Left forelimb (tissue), 1 donor: ENCODE measurements at regions not wholly inside any gene's neighbourhood (a gene's known extent, or its start where the extent isn't known, plus 50 kb on each side); places are given as distances from the start of the nearest gene placed in this dataset.

Source experiments
- DNase-seq: peaks from one replicate; pipeline ENCODE4 v3.0.0-alpha.2; 2018; ENCODE audit warnings: low spot score

DNA sequence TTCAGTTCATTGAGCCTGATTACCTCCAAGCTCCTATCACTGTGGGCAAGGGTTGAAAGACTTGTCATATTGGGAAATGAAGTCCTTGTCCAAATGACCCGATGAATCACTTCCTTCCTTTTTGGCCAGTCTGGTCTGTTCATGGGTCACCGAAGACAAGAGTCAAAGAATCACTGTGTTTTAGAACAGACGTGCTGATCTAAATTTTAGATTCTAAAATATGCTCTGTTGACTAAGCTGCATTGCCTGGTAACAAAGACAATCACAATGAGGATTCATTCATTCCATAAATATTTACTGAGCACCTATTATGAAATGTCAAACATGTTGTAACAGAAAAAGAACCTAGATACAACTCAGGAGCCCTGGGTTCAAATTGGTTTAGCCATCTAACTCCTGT is 99.4 kb upstream of the RND3 start:
- DNase-seq = no peak

DNA sequence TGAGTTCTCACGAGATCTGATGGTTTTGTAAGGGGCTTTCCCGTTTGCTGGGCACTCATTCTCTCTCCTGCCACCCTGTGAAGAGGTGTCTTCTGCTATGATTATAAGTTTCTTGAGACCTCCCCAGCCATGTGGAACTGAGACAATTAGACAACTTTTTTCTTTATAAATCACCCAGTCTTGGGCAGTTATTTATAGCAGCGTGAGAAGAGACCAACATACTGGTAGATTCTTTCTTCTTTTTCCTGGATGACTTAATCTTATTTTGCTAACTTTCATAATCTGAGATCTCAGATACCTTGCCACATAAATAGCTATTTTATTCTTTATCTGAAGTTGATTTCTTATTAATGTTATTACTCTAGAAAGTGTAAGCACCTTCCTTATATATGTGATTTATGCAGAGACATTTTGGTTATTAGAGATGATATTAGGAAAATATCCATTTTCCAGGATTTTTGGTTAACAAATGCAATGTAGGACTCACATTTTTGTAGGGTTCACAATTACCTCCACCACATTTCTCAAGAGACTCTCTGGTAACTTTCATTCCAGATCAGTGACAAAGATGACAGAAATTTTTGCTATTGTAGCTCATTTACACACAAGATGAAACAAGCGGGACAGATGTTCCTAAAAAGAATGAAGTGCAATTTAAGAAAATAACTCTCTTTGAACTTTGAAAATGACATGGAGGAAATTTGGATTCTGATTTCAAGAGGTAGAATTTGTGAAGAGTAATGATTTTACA is 97.9 kb upstream of the RND3 start:
- DNase-seq = no peak

DNA sequence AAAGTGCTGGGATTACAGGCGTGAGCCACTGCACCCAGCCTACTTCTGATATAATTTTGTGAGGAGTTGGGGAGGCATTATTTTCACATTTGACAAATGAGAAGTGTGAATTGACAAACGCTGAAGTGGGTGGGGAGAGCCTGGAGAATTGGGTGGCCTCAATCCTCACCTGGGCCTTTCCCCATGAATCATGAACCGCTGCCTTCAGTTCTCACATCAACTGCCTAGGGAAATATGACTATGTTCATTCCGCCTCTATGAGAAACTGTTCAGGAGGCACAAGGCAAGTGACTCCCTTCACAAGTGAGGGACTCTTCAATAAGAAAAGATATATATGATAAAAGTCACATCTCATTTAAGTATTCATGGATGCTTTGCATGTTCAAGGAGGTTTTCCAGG is 96.6 kb upstream of the RND3 start:
- no peak for DNase-seq

DNA sequence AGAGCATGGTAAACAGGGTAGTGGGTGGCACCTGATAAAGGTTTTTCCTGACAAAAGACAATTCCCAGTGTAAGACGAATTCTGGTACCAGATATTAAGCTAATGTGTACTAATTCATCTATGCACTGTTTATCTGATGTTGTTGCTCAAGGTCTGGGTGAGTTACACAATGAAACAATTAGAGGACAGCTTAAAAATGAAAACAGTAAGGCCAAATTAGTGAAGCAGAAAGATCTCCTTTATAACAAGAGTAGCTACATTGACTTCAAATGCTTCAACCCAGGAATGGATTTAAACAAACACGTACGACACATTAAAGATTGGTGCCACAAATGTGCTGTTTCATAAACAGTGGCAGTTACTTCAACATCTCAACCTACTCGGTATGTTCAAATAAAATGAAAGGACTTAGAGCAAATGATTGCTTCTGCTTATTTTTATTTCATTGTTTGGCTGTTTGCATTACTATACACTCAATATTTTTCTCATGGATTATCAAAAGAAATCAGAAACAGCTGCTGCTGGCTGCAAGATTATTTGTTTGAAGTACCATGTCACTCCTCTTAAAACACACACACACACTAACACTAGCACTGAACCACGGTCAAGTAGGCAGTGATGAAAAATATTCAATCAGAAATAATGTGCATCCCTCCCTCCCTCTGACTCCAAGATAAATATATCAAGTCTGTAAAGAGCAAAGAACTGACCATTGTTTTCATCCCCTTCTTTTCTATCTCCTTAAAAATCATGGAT is 94.4 kb upstream of the RND3 start:
- no peak for DNase-seq

DNA sequence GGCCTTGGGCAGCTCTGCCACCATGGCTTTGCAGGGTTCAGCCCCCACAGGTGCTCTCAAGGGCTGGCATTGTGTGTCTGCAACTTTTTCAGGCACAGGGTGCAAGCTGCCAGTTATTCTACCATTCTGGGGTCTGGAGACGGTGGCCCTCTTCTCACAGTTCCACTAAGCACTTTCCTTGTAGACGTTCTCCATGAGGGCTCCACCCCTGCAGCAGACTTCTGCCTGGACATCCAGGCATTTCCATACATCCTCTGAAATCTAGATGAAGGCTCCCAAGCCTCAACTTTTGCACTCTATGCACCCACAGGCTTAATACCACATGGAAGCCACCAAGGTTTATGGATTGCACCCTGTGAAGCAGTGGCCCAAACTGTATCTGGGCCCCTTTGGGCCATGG is 91.0 kb upstream of the RND3 start:
- DNase-seq = no peak

DNA sequence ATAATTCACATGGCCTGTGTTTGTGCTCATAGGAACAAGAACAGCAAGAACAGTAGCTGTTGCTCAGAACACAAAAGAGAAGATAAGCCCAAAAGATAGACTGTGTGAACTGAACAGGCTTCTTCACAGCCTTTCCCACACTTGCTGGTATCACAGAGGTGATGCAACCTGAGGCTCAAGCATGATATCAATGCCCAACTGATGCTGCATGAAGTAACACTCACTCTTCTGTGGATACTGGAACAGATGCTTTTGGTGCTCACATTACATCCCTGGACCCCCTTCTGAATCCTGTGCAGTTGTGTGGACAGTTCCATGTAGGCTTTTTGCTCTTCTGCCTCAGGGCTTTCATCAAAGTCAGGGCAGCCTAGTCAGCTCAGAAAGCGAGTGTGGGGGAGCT is 88.4 kb upstream of the RND3 start:
- DNase-seq = no peak

DNA sequence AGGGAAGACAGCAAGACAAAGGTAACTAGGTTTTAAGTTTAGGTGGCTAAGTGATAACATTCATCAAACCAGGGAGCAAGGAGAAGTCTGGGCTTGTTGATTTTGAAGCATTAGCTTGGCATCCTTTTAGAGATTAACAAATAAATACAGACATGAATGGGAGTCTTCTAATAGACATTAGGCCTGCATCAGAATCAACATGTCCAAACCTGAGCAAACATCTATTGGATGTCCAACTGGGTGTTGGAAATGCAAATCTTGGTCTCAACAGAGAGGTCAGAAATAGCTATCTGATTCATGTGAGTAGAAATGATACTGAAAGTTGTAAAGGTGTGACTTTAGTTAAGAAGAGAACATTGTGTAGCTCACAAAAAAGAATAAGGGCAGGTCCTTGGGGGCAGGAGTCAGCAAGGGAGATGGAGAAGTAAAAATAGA is 85.5 kb upstream of the RND3 start:
- no peak for DNase-seq

DNA sequence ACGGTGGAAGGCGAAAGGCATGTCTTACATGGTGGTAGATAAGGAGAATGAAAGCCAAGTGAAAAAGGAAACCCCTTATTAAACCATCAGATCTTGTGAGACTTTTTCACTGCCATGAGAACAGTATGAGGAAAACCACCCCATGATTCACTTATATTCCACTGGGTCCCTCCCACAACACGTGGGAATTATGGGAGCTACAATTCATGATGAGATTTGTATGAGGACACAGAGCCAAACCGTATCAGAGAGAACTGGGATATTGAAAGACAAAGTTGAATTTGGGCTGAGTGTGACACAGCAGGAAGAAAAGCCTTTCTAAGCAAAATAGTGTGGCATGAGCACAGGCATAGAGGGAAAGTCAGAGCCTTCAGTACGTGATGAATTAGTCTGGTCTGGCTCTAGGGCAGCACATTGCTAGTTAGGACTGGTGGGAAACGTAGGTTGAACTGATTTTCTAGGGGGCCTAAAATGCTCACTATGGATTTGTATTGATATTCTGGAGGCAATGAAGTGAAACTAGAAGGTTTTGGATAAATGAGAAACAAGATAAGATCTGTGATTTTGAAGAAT is 84.8 kb upstream of the RND3 start:
- DNase-seq = no peak

DNA sequence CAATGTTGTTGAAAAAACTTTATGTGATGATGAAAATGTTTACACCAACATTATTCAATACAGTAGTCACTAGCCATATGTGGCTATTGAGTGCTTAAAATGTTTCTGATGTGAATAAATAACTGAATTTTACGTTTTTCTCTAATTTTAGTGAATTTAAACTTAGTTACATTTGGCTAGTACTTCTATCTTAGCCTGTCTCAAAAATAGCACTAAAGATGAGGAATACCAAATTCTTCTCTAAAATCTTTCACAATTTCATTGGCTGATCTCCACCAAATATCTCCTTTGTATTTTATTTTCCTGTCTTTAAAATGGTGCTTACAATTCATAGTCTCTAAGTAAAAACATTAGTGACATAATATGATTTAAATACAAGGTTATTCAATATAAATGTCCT is 83.7 kb upstream of the RND3 start:
- DNase-seq = no peak

DNA sequence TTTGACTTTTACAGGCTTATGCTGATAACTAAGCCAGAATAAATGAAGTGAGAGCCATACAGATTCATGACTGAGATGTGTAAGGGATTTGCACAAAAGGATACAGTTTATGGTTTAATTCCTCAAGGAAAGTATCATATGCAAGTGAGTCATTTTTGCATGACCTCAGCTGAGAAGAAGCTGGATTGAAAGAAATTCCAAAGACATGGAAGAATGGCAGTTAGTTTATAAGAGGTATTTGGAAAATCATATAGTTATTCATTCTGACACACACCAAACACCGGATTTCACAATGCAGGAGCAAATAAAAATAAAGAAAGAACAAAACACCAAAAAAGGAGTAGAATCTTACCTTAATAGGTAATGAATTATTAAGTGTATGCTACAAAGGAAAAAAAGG is 83.2 kb upstream of the RND3 start:
- DNase-seq = no peak

DNA sequence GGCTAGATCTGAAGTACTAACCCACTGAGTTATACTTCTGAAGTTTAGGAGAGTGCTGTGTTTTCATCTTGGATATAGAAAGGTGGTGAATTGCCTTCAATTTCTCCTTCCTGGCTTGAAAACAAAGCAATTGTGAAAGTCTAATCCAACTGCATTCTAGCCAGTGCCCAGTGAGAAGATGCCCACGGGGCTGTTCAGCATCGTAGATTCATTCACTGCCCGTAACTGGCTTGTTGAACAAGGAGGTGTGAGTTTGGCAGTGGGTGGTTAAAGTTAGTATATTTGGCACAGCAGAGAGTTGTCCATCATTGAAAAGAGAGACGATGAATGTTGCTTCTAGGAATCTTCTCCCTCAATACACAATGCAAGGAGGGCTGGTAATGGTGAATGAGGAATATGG is 82.3 kb upstream of the RND3 start:
- DNase-seq = no peak

DNA sequence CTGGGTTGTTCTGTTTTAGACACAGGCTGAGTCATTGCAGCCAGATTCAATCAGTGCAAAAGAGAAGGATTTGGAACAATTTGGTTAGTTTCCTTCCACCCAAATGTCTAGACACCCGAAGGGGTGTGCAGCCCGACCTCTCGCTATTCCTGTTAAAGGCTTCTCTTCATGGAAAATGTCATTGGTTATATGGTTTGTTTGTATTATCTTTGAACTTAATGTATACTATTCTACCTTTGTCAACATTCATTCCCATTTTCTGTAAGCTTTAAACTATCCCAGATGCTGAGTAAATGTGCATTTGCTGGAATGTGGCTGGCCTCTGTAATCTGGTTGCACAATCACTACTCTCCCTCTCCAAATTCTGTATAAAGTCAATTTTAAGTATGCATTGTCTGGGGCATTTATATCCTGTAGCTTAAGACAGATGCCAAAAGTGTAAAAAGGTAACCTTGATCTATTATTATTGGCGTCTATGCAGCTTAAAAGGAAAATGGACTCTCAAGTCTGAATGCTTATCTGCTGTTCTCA is 80.4 kb upstream of the RND3 start:
- no peak for DNase-seq

DNA sequence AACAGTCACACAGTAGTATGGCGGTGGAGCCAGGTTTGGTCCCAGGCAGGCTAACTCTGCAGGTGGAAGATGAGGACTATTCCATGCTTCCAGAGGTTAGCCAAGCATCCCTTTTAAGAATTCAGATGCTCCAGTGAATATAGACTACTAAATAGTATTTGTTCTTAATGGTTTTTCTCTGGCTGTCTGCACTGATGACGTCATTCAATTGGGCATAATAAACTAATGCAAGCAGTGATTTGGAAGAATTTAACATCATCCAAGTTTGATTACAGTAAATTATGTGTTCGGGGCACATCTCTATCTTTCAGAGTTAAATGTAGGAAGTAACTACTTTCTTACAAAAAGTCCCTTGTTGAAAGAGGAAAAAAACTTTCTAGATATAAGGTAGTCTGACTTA is 78.8 kb upstream of the RND3 start:
- no peak for DNase-seq

DNA sequence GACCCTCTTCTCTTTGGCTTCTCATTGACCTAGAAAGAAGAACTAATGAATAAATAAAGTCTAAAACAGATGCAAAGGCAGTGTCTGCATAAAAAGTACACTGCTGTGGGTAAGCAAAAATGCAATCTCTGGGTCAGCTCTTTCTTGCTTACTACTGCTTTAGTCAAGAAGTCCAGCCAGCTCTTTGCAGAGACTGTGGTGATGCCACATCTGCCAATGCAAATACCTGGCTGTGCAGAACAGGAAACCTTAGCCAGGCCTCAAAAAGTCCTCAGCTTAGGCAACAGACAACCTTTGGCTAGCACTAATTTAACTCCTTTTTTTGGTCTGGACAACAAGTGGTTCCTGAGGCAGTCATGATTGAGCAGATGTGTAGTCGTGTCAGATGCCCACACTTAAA is 73.6 kb upstream of the RND3 start:
- no peak for DNase-seq

DNA sequence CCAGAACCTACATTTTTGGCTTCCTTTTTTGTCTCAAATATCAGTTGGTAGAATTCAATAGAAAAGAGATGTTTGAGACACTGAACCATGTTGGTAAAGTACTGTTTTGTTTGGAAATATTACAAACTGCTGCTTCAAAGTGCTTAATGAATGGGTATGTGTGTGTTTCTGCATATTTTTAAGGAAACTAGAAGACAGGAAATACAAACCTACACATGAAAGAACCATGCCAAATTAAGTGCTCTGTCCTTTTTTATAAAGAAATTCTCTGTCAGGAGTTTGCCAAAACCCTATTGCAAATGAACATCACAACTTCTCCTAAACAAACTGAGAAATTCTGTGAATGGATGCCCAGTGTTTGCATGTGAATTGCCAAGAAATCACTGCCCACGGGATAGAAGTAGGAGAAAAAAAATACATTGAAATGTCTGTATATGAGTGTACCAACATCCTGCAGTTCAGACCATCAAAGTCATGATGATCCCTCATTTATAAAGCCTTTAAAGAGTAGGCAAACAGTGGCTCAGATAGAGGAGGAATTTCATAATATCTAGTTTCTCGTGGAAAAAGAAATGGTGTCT is 69.6 kb upstream of the RND3 start:
- no peak for DNase-seq

DNA sequence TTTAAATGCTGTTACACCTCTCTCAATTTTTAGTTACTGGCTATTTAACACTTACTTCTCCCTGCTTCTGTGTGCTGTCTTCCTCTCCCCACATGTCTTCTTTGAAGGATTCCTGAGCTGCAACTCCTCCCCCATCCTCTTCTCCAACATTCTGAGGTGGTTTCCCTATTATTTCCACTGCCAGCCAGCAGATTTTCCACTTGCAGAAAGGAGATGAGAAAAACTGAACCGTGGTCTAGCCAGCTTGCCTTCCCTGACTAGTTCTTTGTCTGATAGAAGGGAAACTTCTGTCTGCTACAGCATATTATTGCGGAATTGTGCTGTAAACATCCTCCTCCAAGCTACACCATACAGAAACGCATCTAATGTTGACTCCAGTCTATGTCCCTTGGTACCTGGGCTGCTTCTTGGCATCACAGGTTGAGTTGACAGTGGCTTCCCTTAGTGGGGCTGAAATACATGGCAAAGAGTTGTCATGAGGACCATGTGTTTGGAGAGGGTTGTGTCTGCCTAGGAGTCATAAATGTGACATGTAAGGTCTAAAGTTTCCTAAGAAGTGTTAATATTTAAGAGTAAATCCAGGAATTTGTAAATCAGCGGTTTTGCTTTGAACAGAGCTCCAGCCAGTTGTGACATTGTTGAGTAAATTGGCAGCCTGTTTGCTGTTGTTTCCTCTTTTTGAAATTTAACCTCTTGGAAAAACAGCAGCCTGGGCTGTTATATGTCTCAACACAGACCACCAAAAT is 68.3 kb upstream of the RND3 start:
- DNase-seq = no peak

DNA sequence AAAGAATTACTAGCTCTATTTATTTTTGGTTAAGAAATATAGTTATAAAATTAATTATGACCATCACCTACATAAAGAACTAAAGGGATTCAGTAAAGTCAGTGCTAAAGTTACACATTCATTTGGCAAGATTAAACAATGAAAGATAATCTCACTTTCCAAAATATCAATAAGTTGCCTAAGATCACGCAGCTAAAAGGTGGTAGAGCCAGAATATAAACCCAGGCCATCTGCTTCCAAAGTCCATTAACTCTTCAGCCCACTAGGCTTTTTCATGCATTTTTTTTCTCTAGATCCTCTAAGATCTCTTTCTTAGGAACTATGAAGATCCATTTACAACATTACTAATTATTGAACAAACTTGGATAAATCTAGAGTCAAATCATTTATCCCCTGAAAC is 66.6 kb upstream of the RND3 start:
- DNase-seq = no peak

DNA sequence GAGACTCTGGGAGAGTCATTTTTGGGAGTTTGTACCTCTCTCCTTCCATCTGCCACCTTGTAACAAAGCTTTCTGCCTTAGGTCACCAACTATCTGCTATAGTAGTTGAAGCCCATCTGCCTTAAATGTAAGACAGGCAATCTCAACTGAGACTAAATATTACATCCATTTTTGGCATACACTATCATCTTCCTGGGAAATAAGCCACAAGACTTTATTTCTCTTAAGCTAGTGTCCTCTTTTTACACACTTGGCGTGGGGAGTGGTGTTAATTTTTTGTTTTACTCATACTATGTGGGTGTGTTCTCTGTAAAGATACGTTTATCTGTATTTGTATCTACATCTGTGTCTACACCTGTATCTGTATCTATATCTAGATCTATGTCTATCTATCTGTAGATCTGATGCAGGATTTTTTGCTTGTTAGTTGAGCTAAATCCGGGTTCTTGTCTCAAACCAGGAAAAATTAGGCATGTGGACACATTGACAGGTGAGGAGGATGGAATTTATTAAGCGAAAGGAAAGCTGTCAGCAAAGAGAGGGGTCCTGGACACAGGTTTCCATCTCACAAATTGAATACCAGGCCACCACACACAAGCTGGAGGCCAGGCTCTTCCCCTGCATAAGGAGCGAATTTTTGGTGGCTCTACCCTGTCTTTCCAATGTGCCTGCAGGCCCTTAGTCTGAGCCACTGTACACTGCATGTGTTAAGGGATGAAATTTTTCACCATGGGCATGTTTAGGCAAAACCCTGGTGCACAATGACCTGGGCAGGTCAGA is 64.8 kb upstream of the RND3 start:
- DNase-seq = no peak

DNA sequence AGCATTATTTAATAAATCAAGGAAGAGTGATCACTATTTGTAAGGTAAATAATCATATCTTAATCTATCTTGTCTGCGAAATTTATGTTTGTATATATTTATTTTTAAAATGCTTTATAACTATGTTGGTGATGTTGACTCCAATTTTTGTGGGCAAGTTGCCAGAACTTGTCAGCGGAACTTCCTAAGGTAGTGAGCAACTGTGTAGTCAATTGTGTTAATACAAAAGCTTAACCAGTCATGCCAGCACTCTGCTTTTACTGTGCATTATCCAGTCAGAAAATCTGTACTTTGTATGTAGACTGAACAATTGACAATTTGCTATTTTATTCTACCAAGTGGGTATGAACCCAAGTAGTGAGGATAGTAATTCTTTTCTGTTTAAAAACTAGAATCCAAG is 61.9 kb upstream of the RND3 start:
- no peak for DNase-seq

DNA sequence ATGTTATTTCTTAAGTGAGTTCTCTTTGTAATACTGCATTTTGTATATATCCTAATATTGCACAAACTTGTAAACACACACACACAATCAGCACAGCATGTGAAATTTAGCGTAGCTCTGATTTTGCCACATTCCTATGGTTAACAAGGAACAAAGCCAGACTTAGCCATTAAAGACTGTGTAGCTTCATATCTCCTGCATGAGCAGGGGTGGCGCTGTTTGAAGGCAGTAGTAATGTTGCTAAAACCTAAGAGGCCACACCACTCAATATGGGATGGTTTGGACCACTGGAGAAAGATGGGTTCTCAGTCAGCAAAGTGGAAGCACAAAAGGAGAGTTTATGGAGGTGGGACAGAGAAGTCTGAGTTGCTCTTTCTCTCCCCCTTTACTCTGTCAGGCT is 61.1 kb upstream of the RND3 start:
- no peak for DNase-seq

DNA sequence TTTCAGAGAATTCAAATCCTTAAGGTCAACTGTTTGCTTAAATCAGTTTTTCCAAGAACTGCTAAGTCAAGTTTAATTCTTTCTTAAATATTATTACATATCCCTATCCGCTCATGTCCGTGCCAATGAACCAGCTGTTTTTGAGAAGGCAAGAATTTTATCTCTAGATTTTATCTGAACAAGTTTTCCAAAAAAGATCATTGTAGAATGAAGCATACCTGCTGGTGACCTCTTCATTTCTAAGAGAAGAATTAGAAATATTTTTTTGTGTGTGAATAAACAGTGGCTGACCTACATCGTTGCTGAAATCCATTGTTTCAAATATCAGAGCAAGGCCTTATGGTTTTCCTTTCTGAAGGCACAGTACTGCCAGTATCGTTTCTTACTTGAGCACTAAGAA is 58.4 kb upstream of the RND3 start:
- DNase-seq = no peak
